ENCODE measurements at regions not wholly inside any gene's neighbourhood (a gene's known extent, or its start where the extent isn't known, plus 50 kb on each side); places are given as distances from the start of the nearest gene placed in this dataset.

- DNase-seq (ENCODE audit: low read depth) = no peak
These were observed 302.6 kb upstream of the SLC14A2 start for GRCh38 chr18:45312555-45313126.

- no peak for DNase-seq (ENCODE audit: low read depth)
These were observed 299.1 kb upstream of the SLC14A2 start for GRCh38 chr18:45316127-45316526.

GRCh38 chr18:45317948-45318640, 297.2 kb upstream of the SLC14A2 start:
- DNase-seq (ENCODE audit: low read depth) = no peak

- DNase-seq (ENCODE audit: low read depth) = no peak
These were observed 294.6 kb upstream of the SLC14A2 start for GRCh38 chr18:45320724-45321123.

GRCh38 chr18:45321520-45321919, 293.8 kb upstream of the SLC14A2 start:
- DNase-seq (ENCODE audit: low read depth) = no peak

- no peak for DNase-seq (ENCODE audit: low read depth)
These were observed 292.9 kb upstream of the SLC14A2 start for GRCh38 chr18:45322343-45322742.

GRCh38 chr18:45324101-45324494, 291.2 kb upstream of the SLC14A2 start:
- DNase-seq (ENCODE audit: low read depth) = no peak

GRCh38 chr18:45324495-45325113, 290.7 kb upstream of the SLC14A2 start:
- no peak for DNase-seq (ENCODE audit: low read depth)

GRCh38 chr18:45325778-45326177, 289.5 kb upstream of the SLC14A2 start:
- DNase-seq (ENCODE audit: low read depth) = no peak

- DNase-seq (ENCODE audit: low read depth) = no peak
These were observed 288.8 kb upstream of the SLC14A2 start for GRCh38 chr18:45326505-45326904.

- no peak for DNase-seq (ENCODE audit: low read depth)
These were observed 287.0 kb upstream of the SLC14A2 start for GRCh38 chr18:45328296-45328695.

- no peak for DNase-seq (ENCODE audit: low read depth)
These were observed 286.5 kb upstream of the SLC14A2 start for GRCh38 chr18:45328811-45329210.

- DNase-seq (ENCODE audit: low read depth) = no peak
These were observed 286.0 kb upstream of the SLC14A2 start for GRCh38 chr18:45329316-45329715.

- DNase-seq (ENCODE audit: low read depth) = no peak
These were observed 285.1 kb upstream of the SLC14A2 start for GRCh38 chr18:45330170-45330594.

- no peak for DNase-seq (ENCODE audit: low read depth)
These were observed 282.4 kb upstream of the SLC14A2 start for GRCh38 chr18:45332871-45333270.

GRCh38 chr18:45334191-45334590, 281.1 kb upstream of the SLC14A2 start:
- no peak for DNase-seq (ENCODE audit: low read depth)

- no peak for DNase-seq (ENCODE audit: low read depth)
These were observed 279.8 kb upstream of the SLC14A2 start for GRCh38 chr18:45335282-45336043.

GRCh38 chr18:45336448-45336847, 278.8 kb upstream of the SLC14A2 start:
- DNase-seq (ENCODE audit: low read depth) = no peak

- DNase-seq (ENCODE audit: low read depth) = no peak
These were observed 277.8 kb upstream of the SLC14A2 start for GRCh38 chr18:45337477-45337876.

- no peak for DNase-seq (ENCODE audit: low read depth)
These were observed 275.3 kb upstream of the SLC14A2 start for GRCh38 chr18:45339810-45340550.

- DNase-seq (ENCODE audit: low read depth) = no peak
These were observed 274.4 kb upstream of the SLC14A2 start for GRCh38 chr18:45340884-45341283.

- no peak for DNase-seq (ENCODE audit: low read depth)
These were observed 273.8 kb upstream of the SLC14A2 start for GRCh38 chr18:45341454-45341853.
